ENCODE measurements at regions not wholly inside any gene's neighbourhood (a gene's known extent, or its start where the extent isn't known, plus 50 kb on each side); places are given as distances from the start of the nearest gene placed in this dataset.

DNA sequence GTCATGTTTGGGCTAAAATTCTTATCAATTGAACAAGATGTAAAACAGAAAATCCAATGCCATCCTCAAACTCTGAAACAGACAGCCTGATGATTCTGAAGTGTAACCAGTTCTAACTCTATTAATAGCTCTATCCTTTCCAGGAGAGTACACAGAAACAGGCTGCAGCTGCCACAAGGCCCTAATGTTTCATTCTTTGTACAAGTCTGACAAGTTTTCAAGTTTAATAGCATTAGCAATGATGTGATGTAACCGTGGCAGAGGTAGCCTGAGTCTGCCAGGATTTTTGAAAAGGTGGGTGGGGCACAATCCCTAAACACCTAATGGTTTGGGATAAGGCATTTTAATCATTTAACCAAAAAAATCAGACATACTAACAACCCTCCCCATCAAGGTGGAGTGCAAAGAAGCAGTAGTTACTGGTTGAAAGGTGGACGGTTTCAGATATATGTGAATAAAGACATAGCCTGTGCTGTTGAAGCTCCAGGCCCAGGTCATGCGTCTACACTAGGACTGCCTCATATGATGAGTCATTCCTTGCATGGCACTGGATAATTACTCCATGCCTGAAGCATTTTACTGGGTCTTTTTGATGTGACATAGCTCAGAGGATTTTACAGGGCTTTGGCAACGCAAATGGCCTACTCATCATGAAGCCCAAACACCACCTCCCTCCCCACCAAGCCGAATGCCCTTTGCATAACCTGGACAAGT is 145.1 kb upstream of the GRIP1 start:
- TF ChIP-seq, protein P1, sequence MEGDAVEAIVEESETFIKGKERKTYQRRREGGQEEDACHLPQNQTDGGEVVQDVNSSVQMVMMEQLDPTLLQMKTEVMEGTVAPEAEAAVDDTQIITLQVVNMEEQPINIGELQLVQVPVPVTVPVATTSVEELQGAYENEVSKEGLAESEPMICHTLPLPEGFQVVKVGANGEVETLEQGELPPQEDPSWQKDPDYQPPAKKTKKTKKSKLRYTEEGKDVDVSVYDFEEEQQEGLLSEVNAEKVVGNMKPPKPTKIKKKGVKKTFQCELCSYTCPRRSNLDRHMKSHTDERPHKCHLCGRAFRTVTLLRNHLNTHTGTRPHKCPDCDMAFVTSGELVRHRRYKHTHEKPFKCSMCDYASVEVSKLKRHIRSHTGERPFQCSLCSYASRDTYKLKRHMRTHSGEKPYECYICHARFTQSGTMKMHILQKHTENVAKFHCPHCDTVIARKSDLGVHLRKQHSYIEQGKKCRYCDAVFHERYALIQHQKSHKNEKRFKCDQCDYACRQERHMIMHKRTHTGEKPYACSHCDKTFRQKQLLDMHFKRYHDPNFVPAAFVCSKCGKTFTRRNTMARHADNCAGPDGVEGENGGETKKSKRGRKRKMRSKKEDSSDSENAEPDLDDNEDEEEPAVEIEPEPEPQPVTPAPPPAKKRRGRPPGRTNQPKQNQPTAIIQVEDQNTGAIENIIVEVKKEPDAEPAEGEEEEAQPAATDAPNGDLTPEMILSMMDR (IDR thresholded peaks at IDR 0.05) = no peak
- no peak for TF ChIP-seq POLR2A (IDR thresholded peaks at IDR 0.05)
